ENCODE measurements at regions not wholly inside any gene's neighbourhood (a gene's known extent, or its start where the extent isn't known, plus 50 kb on each side); places are given as distances from the start of the nearest gene placed in this dataset.

DNA sequence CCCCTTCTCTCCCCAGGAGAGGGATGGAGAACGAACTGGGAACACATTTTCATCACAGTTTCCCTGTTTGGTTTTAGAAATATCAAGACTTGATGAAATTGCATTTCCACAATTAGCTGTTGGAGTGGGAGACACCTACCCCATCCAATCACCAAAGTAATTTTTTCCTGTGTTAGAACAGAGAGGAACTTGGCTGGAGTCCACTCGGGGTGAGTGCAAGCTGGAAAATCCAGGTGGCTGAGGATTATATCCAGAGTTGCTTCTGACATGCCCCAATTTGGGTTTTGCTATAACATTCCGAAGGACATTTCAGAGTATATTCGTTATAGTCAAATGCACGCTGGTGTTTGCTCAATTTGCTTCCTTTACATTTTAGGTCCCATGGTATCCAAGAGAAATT is 231.8 kb downstream of the C16orf95 start:
- Histone ChIP-seq H3K9me2 (replicated peaks; ENCODE audit: insufficient read depth) (no peaks in the 10 kb centered on the region), H3K4me3 (no peak overlapping the region)
- WGBS (ENCODE audit: low lambda C conversion rate, missing lambda C conversion rate): 82% methylated on average over 5 of the region's 5 CpGs

DNA sequence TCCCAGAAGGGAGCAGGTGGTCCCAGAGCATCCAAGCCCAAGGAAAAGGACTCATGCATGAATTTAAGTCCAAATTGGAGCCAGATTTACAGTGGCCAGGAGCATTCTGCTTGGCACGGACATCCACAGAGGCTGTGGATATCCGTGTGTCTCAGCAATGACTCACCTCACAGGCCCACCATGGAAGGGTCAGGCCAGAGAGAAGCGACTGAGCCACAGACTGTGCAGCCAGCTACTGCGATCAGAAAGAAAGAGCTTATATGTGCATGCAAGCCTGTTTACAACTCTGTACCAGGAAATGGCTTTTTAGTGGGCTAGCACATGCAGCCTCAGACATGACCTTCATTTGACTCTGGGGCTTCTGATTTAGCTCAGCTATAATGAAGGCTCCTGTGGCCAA is 231.0 kb downstream of the C16orf95 start:
- H3K79me2 ChIP-seq: no peaks in the 10 kb centered on the region
- H4K20me1 ChIP-seq (ENCODE audit: insufficient read depth, poor library complexity, severe bottlenecking): no peaks in the 10 kb centered on the region
- 78% methylated on average over 4 of the region's 4 CpGs for WGBS (ENCODE audit: low lambda C conversion rate, missing lambda C conversion rate)
- TF ChIP-seq EZH2 (IDR thresholded peaks at IDR 0.05; ENCODE audit: borderline replicate concordance): no peak
- no peak for TF ChIP-seq EZH2phosphoT487 (IDR thresholded peaks at IDR 0.05; ENCODE audit: low read depth, severe bottlenecking, unreplicated experiment)
- TF ChIP-seq, protein P1, sequence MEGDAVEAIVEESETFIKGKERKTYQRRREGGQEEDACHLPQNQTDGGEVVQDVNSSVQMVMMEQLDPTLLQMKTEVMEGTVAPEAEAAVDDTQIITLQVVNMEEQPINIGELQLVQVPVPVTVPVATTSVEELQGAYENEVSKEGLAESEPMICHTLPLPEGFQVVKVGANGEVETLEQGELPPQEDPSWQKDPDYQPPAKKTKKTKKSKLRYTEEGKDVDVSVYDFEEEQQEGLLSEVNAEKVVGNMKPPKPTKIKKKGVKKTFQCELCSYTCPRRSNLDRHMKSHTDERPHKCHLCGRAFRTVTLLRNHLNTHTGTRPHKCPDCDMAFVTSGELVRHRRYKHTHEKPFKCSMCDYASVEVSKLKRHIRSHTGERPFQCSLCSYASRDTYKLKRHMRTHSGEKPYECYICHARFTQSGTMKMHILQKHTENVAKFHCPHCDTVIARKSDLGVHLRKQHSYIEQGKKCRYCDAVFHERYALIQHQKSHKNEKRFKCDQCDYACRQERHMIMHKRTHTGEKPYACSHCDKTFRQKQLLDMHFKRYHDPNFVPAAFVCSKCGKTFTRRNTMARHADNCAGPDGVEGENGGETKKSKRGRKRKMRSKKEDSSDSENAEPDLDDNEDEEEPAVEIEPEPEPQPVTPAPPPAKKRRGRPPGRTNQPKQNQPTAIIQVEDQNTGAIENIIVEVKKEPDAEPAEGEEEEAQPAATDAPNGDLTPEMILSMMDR (IDR thresholded peaks at IDR 0.05; ENCODE audit: poor library complexity): no peak
- no peaks in the 10 kb centered on the region for H3K9me2 ChIP-seq (replicated peaks; ENCODE audit: insufficient read depth)
- H3K4me1 ChIP-seq (ENCODE audit: insufficient read depth): no peaks in the 10 kb centered on the region
- no peaks in the 10 kb centered on the region for H3K27me3 ChIP-seq
- no peak for DNase-seq (ENCODE audit: low spot score)
- H3K4me2 ChIP-seq: no peak overlapping the region
- H3K27ac ChIP-seq: no peak overlapping the region
- H3K9me3 ChIP-seq (ENCODE audit: low read depth): no peaks in the 10 kb centered on the region
- H3K4me3 ChIP-seq: no peak overlapping the region
- H3K36me3 ChIP-seq (replicated peaks; ENCODE audit: insufficient read depth, low read depth): no peaks in the 10 kb centered on the region
- H2AFZ ChIP-seq: no peak overlapping the region

More for the DNA sequence above, 231.8 kb downstream of the C16orf95 start:
- Histone ChIP-seq H4K20me1 (ENCODE audit: insufficient read depth, poor library complexity, severe bottlenecking) (no peaks in the 10 kb centered on the region), H3K36me3 (replicated peaks; ENCODE audit: insufficient read depth, low read depth) (no peaks in the 10 kb centered on the region), H3K4me1 (ENCODE audit: insufficient read depth) (no peaks in the 10 kb centered on the region), H3K79me2 (no peaks in the 10 kb centered on the region), H3K4me2 (no peak overlapping the region), H3K27me3 (no peaks in the 10 kb centered on the region), H3K9me3 (ENCODE audit: low read depth) (no peaks in the 10 kb centered on the region), H3K27ac (no peak overlapping the region), H2AFZ (no peak overlapping the region)
- TF ChIP-seq EZH2phosphoT487 (IDR thresholded peaks at IDR 0.05; ENCODE audit: low read depth, severe bottlenecking, unreplicated experiment): no peak
- TF ChIP-seq EZH2 (IDR thresholded peaks at IDR 0.05; ENCODE audit: borderline replicate concordance): no peak
- TF ChIP-seq, protein P1 (IDR thresholded peaks at IDR 0.05; ENCODE audit: poor library complexity): no peak
- no peak for DNase-seq (ENCODE audit: low spot score)

DNA sequence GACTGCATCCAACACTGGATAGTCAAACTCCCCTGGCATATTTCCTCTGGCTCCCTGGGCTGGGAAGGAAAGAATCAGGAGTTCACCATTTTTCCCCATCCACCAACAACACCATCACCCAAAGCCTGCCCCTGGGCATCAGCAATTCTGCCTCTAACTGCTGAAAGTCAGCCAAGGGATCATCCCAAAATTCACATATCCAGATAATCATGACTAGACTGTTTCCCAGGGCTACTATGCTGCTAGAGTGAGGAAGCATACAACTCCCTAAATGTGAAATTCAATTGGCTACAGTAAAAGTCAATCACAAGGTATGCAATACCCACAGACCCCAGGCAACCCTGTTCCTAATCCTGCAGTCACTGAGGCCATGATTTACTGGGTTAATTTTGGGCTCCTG is 230.6 kb downstream of the C16orf95 start:
- no peaks in the 10 kb centered on the region for H4K20me1 ChIP-seq (ENCODE audit: insufficient read depth, poor library complexity, severe bottlenecking)
- H3K27me3 ChIP-seq: no peaks in the 10 kb centered on the region
- H3K9me3 ChIP-seq (ENCODE audit: low read depth): no peaks in the 10 kb centered on the region
- H3K4me1 ChIP-seq (ENCODE audit: insufficient read depth): no peaks in the 10 kb centered on the region
- no peak overlapping the region for H3K27ac ChIP-seq
- TF ChIP-seq EZH2 (IDR thresholded peaks at IDR 0.05; ENCODE audit: borderline replicate concordance) (no peak), EZH2phosphoT487 (IDR thresholded peaks at IDR 0.05; ENCODE audit: low read depth, severe bottlenecking, unreplicated experiment) (no peak)
- TF ChIP-seq, protein P1 (IDR thresholded peaks at IDR 0.05; ENCODE audit: poor library complexity): no peak
- no peak overlapping the region for H2AFZ ChIP-seq
- no peak overlapping the region for H3K4me2 ChIP-seq
- H3K36me3 ChIP-seq (replicated peaks; ENCODE audit: insufficient read depth, low read depth): no peaks in the 10 kb centered on the region
- no peaks in the 10 kb centered on the region for H3K79me2 ChIP-seq
- H3K4me3 ChIP-seq: no peak overlapping the region
- no peak for DNase-seq (ENCODE audit: low spot score)
- no peaks in the 10 kb centered on the region for H3K9me2 ChIP-seq (replicated peaks; ENCODE audit: insufficient read depth)

DNA sequence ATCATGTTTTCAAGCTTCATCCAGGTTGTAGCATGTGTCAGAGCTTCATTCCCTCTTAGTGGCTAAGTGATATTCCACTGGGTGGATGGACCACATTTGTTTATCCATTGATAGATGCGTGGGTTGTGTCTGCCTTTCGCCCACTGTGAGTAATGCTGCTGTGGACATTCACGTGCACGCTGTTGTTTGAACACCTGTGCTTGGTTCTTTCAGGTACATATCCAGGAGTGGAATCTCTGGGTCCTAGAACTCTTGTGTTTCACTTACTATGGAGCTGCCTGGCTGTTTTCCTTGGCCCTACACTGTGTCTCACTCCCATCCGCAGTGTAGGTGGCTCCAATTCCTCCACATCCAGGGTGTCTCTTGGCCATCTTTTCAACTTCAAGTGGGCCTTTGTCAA is 224.2 kb downstream of the C16orf95 start:
- Histone ChIP-seq H3K27me3 (peaks cover 9% of the 10 kb centered on the region), H3K4me1 (ENCODE audit: insufficient read depth) (no peaks in the 10 kb centered on the region), H3K36me3 (replicated peaks; ENCODE audit: insufficient read depth, low read depth) (no peaks in the 10 kb centered on the region), H3K4me2 (no peak overlapping the region), H4K20me1 (ENCODE audit: insufficient read depth, poor library complexity, severe bottlenecking) (no peaks in the 10 kb centered on the region), H3K79me2 (no peaks in the 10 kb centered on the region), H3K27ac (no peak overlapping the region), H3K4me3 (no peak overlapping the region), H3K9me3 (ENCODE audit: low read depth) (no peaks in the 10 kb centered on the region), H2AFZ (no peak overlapping the region), H3K9me2 (replicated peaks; ENCODE audit: insufficient read depth) (no peaks in the 10 kb centered on the region)
- no peak for DNase-seq (ENCODE audit: low spot score)
- whole genome bisulfite sequencing (ENCODE audit: low lambda C conversion rate, missing lambda C conversion rate): 93% methylated on average over 5 of the region's 5 CpGs
- TF ChIP-seq, protein P1 (IDR thresholded peaks at IDR 0.05; ENCODE audit: poor library complexity): no peak
- TF ChIP-seq EZH2phosphoT487 (IDR thresholded peaks at IDR 0.05; ENCODE audit: low read depth, severe bottlenecking, unreplicated experiment): no peak
- TF ChIP-seq EZH2 (IDR thresholded peaks at IDR 0.05; ENCODE audit: borderline replicate concordance): no peak

Measured in hepatocyte (in vitro differentiated cells).